A673 (cell line): ENCODE measurements at regions not wholly inside any gene's neighbourhood (a gene's known extent, or its start where the extent isn't known, plus 50 kb on each side); places are given as distances from the start of the nearest gene placed in this dataset.

ENCODE experiments used
- EZH2 ChIP-seq: fragments of 200-600 bp; sonication (generic); IDR thresholded peaks from 2 replicates; pipeline ENCODE4 v1.6.1; 2017; ENCODE audit warnings: borderline replicate concordance, low read depth, mild to moderate bottlenecking, mixed read lengths, antibody characterized with exemption, low read length; ENCODE audit not compliant: poor library complexity, severe bottlenecking
- TF ChIP-seq, protein P1 (sequence below): fragments of 300-800, 200-600 bp; sonication (generic); conservative IDR thresholded peaks from 2 replicates; pipeline ENCODE4 v1.5.1; 2017; ENCODE audit warnings: low read depth, mild to moderate bottlenecking, antibody characterized with exemption, low read length, moderate library complexity, mixed read lengths

DNA sequence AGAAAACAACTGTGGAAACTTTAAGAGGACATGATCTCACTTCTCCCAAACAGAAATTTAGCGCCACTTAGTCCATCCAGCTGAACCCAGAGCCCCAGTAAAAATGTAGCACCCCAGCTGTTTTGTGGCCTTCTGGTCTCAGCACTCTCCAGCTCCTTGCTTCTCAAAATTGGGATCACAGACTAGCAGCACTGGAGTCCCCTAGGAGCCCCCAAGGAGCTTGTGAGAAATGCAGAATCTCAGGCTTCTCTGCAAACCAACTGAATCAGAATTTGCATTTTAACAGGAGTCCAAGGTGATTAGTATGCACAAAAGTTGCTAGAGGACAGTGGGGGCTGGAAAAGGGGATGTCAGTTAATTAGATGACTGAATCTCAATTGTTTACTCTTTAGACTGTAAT is 89.8 kb upstream of the FIBIN start:
- TF ChIP-seq, protein P1, sequence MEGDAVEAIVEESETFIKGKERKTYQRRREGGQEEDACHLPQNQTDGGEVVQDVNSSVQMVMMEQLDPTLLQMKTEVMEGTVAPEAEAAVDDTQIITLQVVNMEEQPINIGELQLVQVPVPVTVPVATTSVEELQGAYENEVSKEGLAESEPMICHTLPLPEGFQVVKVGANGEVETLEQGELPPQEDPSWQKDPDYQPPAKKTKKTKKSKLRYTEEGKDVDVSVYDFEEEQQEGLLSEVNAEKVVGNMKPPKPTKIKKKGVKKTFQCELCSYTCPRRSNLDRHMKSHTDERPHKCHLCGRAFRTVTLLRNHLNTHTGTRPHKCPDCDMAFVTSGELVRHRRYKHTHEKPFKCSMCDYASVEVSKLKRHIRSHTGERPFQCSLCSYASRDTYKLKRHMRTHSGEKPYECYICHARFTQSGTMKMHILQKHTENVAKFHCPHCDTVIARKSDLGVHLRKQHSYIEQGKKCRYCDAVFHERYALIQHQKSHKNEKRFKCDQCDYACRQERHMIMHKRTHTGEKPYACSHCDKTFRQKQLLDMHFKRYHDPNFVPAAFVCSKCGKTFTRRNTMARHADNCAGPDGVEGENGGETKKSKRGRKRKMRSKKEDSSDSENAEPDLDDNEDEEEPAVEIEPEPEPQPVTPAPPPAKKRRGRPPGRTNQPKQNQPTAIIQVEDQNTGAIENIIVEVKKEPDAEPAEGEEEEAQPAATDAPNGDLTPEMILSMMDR = no peak
- no peak for TF ChIP-seq EZH2
